Skeletal muscle satellite cell (primary cell): ENCODE measurements at regions not wholly inside any gene's neighbourhood (a gene's known extent, or its start where the extent isn't known, plus 50 kb on each side); places are given as distances from the start of the nearest gene placed in this dataset.

Source experiments
- H3K27me3 ChIP-seq: 2 replicates; pipeline ENCODE4 v1.7.0; 2013; ENCODE audit warnings: low read length; ENCODE audit not compliant: control insufficient read depth, insufficient read depth
- H3K36me3 ChIP-seq: 2 replicates; pipeline ENCODE4 v1.7.0; 2013; ENCODE audit warnings: mild to moderate bottlenecking, control low read depth, low read length; ENCODE audit not compliant: insufficient read depth
- H3K4me1 ChIP-seq: 2 replicates; pipeline ENCODE4 v1.7.0; 2013; ENCODE audit warnings: low read length; ENCODE audit not compliant: control insufficient read depth, insufficient read depth
- H3K4me2 ChIP-seq: 2 replicates; pipeline ENCODE4 v1.7.0; 2013; ENCODE audit warnings: mild to moderate bottlenecking, low read length
- H3K4me3 ChIP-seq: 2 replicates; pipeline ENCODE4 v1.7.0; 2013; ENCODE audit warnings: low read length
- H3K9ac ChIP-seq: 2 replicates; pipeline ENCODE4 v1.7.0; 2013; ENCODE audit warnings: mild to moderate bottlenecking, low read depth, low read length, moderate library complexity
- H3K9me3 ChIP-seq: replicated peaks from 2 replicates; pipeline ENCODE4 v1.7.0; 2013; ENCODE audit warnings: mild to moderate bottlenecking, control low read depth, low read length

- no peak overlapping the region for H3K4me2 ChIP-seq
- H3K4me1 ChIP-seq = peaks cover 34% of the 10 kb centered on the region
- no peak overlapping the region for H3K4me3 ChIP-seq
- no peaks in the 10 kb centered on the region for H3K9me3 ChIP-seq
- no peaks in the 10 kb centered on the region for H3K27me3 ChIP-seq
- H3K9ac ChIP-seq = no peak overlapping the region
- no peaks in the 10 kb centered on the region for H3K36me3 ChIP-seq
These were observed 155.1 kb upstream of the FUT8 start for GRCh38 chr14:65257425-65257824.

GRCh38 chr14:65258391-65258790 lies 154.1 kb upstream of the FUT8 start:
- peaks cover 38% of the 10 kb centered on the region for H3K4me1 ChIP-seq
- no peaks in the 10 kb centered on the region for H3K36me3 ChIP-seq
- H3K27me3 ChIP-seq = no peaks in the 10 kb centered on the region
- no peaks in the 10 kb centered on the region for H3K9me3 ChIP-seq
- H3K4me3 ChIP-seq = no peak overlapping the region
- peak overlapping the region; percentile 11 for H3K4me2 ChIP-seq
- H3K9ac ChIP-seq = no peak overlapping the region

- H3K36me3 ChIP-seq = no peaks in the 10 kb centered on the region
- no peak overlapping the region for H3K4me3 ChIP-seq
- H3K4me1 ChIP-seq = peaks cover 40% of the 10 kb centered on the region
- H3K4me2 ChIP-seq = no peak overlapping the region
- no peaks in the 10 kb centered on the region for H3K27me3 ChIP-seq
- H3K9me3 ChIP-seq = no peaks in the 10 kb centered on the region
- no peak overlapping the region for H3K9ac ChIP-seq
These were observed 153.5 kb upstream of the FUT8 start for GRCh38 chr14:65259000-65259399.

- no peak overlapping the region for H3K9ac ChIP-seq
- H3K36me3 ChIP-seq = no peaks in the 10 kb centered on the region
- no peaks in the 10 kb centered on the region for H3K27me3 ChIP-seq
- H3K4me2 ChIP-seq = no peak overlapping the region
- H3K4me3 ChIP-seq = no peak overlapping the region
- peaks cover 28% of the 10 kb centered on the region for H3K4me1 ChIP-seq
- no peaks in the 10 kb centered on the region for H3K9me3 ChIP-seq
These were observed 151.7 kb upstream of the FUT8 start for GRCh38 chr14:65260786-65261185.

- Histone ChIP-seq H3K4me2 (no peak overlapping the region), H3K4me3 (no peak overlapping the region), H3K9ac (no peak overlapping the region), H3K27me3 (no peaks in the 10 kb centered on the region), H3K4me1 (peaks cover 21% of the 10 kb centered on the region), H3K9me3 (no peaks in the 10 kb centered on the region), H3K36me3 (no peaks in the 10 kb centered on the region)
These were observed 151.1 kb upstream of the FUT8 start for GRCh38 chr14:65261425-65261920.

- Histone ChIP-seq H3K9ac (no peak overlapping the region), H3K36me3 (no peaks in the 10 kb centered on the region), H3K27me3 (no peaks in the 10 kb centered on the region), H3K4me1 (peaks cover 21% of the 10 kb centered on the region), H3K4me3 (no peak overlapping the region), H3K4me2 (no peak overlapping the region), H3K9me3 (no peaks in the 10 kb centered on the region)
These were observed 150.6 kb upstream of the FUT8 start for GRCh38 chr14:65261946-65262345.

- H3K4me1 ChIP-seq = peaks cover 12% of the 10 kb centered on the region
- no peak overlapping the region for H3K4me3 ChIP-seq
- H3K27me3 ChIP-seq = no peaks in the 10 kb centered on the region
- H3K9ac ChIP-seq = no peak overlapping the region
- H3K9me3 ChIP-seq = no peaks in the 10 kb centered on the region
- H3K36me3 ChIP-seq = no peaks in the 10 kb centered on the region
- H3K4me2 ChIP-seq = no peak overlapping the region
These were observed 149.2 kb upstream of the FUT8 start for GRCh38 chr14:65263177-65263788.

- no peak overlapping the region for H3K4me3 ChIP-seq
- H3K4me2 ChIP-seq = no peak overlapping the region
- no peaks in the 10 kb centered on the region for H3K27me3 ChIP-seq
- no peak overlapping the region for H3K9ac ChIP-seq
- H3K4me1 ChIP-seq = peaks cover 8% of the 10 kb centered on the region
- no peaks in the 10 kb centered on the region for H3K36me3 ChIP-seq
- no peaks in the 10 kb centered on the region for H3K9me3 ChIP-seq
These were observed 144.7 kb upstream of the FUT8 start for GRCh38 chr14:65267856-65268255.

GRCh38 chr14:65268594-65268993 lies 143.9 kb upstream of the FUT8 start:
- Histone ChIP-seq H3K36me3 (no peaks in the 10 kb centered on the region), H3K4me3 (no peak overlapping the region), H3K4me1 (peaks cover under 1% of the 10 kb centered on the region), H3K4me2 (no peak overlapping the region), H3K9ac (no peak overlapping the region), H3K9me3 (no peaks in the 10 kb centered on the region), H3K27me3 (no peaks in the 10 kb centered on the region)

GRCh38 chr14:65269732-65270131 lies 142.8 kb upstream of the FUT8 start:
- H3K9ac ChIP-seq = no peak overlapping the region
- H3K4me2 ChIP-seq = no peak overlapping the region
- H3K36me3 ChIP-seq = no peaks in the 10 kb centered on the region
- no peaks in the 10 kb centered on the region for H3K9me3 ChIP-seq
- H3K4me3 ChIP-seq = no peak overlapping the region
- peaks cover 3% of the 10 kb centered on the region for H3K27me3 ChIP-seq
- no peaks in the 10 kb centered on the region for H3K4me1 ChIP-seq

- no peak overlapping the region for H3K9ac ChIP-seq
- H3K27me3 ChIP-seq = peaks cover 3% of the 10 kb centered on the region
- peaks cover 5% of the 10 kb centered on the region for H3K4me1 ChIP-seq
- no peak overlapping the region for H3K4me2 ChIP-seq
- H3K36me3 ChIP-seq = no peaks in the 10 kb centered on the region
- H3K4me3 ChIP-seq = no peak overlapping the region
- no peaks in the 10 kb centered on the region for H3K9me3 ChIP-seq
These were observed 135.5 kb upstream of the FUT8 start for GRCh38 chr14:65277027-65277426.

GRCh38 chr14:65277580-65278270 lies 134.8 kb upstream of the FUT8 start:
- H3K4me3 ChIP-seq = no peak overlapping the region
- H3K4me1 ChIP-seq = peaks cover 12% of the 10 kb centered on the region
- no peak overlapping the region for H3K9ac ChIP-seq
- H3K36me3 ChIP-seq = no peaks in the 10 kb centered on the region
- peaks cover 3% of the 10 kb centered on the region for H3K27me3 ChIP-seq
- no peak overlapping the region for H3K4me2 ChIP-seq
- H3K9me3 ChIP-seq = no peaks in the 10 kb centered on the region
